Duodenal mucosa (tissue), 2 donors: ENCODE measurements at regions not wholly inside any gene's neighbourhood (a gene's known extent, or its start where the extent isn't known, plus 50 kb on each side); places are given as distances from the start of the nearest gene placed in this dataset.

Experiments used
- H3K27ac ChIP-seq: one replicate; pipeline ENCODE4 v1.7.0; 2013; ENCODE audit warnings: low read depth, low read length
- H3K27me3 ChIP-seq, 2 donors: one replicate each; pipeline ENCODE4 v1.7.0; 2013; ENCODE audit warnings: low read length in 2 of 2, control low read depth in 1 of 2; ENCODE audit not compliant: insufficient read depth in 2 of 2, control insufficient read depth in 1 of 2
- H3K36me3 ChIP-seq, 2 donors: one replicate each; pipeline ENCODE4 v1.7.0; 2013; ENCODE audit warnings: low read length in 2 of 2, control low read depth in 1 of 2; ENCODE audit not compliant: insufficient read depth in 2 of 2, control insufficient read depth in 1 of 2
- H3K4me1 ChIP-seq, 2 donors: one replicate each; pipeline ENCODE4 v1.7.0; 2013; ENCODE audit warnings: low read length in 2 of 2, control low read depth in 1 of 2; ENCODE audit not compliant: insufficient read depth in 2 of 2, control insufficient read depth in 1 of 2
- H3K4me3 ChIP-seq, 2 donors: one replicate each; pipeline ENCODE4 v1.7.0; 2013; ENCODE audit warnings: low read length in 2 of 2, low read depth in 1 of 2
- H3K9ac ChIP-seq, 2 donors: one replicate each; pipeline ENCODE4 v1.7.0; 2013; ENCODE audit warnings: low read length in 2 of 2, low read depth in 1 of 2
- H3K9me3 ChIP-seq, 2 donors: one replicate each; pipeline ENCODE4 v1.7.0; 2013; ENCODE audit warnings: low read length in 2 of 2, control low read depth in 1 of 2; ENCODE audit not compliant: control insufficient read depth in 1 of 2

- H3K9me3 ChIP-seq, result no peaks in the 10 kb centered on the region
- no peak overlapping the region for H3K4me3 ChIP-seq
- no peak overlapping the region for H3K27ac ChIP-seq
- H3K4me1 ChIP-seq, result no peaks in the 10 kb centered on the region
- H3K27me3 ChIP-seq, result no peaks in the 10 kb centered on the region
- H3K9ac ChIP-seq, result no peak overlapping the region
- no peaks in the 10 kb centered on the region for H3K36me3 ChIP-seq
Measured at GRCh38 chr11:95495706-95496105, 264.7 kb upstream of the SESN3 start.

DNA sequence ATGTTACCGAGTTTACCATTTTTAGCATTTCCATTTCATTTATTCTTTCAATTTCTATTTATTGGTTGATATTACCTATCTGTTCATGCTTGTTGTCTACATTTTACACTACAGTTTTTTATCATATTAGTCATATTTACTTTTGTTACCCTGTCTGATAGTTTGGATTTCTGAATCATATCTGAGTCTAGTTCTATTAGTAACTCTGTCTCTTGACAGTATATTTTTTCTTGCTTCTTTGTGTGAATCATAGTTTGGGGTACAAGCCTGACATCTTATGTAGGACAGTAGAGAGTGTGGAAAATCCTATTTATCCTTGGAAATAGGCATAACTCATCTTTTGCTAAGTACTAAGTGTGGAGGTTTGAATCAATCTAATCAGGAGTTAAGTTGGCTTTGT lies 263.9 kb upstream of the SESN3 start:
- Histone ChIP-seq H3K27me3 (no peaks in the 10 kb centered on the region), H3K4me3 (no peak overlapping the region), H3K27ac (no peak overlapping the region), H3K36me3 (no peaks in the 10 kb centered on the region), H3K4me1 (no peaks in the 10 kb centered on the region), H3K9me3 (peaks cover 0 to 3% of the 10 kb centered on the region in 2 donors), H3K9ac (no peak overlapping the region)

GRCh38 chr11:95494167-95494566 lies 263.2 kb upstream of the SESN3 start:
- Histone ChIP-seq H3K36me3 (no peaks in the 10 kb centered on the region), H3K4me1 (no peaks in the 10 kb centered on the region), H3K4me3 (no peak overlapping the region), H3K9ac (no peak overlapping the region), H3K27ac (no peak overlapping the region), H3K27me3 (no peaks in the 10 kb centered on the region), H3K9me3 (peaks cover 0 to 3% of the 10 kb centered on the region in 2 donors)

- no peak overlapping the region for H3K27ac ChIP-seq
- peaks cover 0 to 3% of the 10 kb centered on the region in 2 donors for H3K9me3 ChIP-seq
- no peak overlapping the region for H3K4me3 ChIP-seq
- no peaks in the 10 kb centered on the region for H3K4me1 ChIP-seq
- no peaks in the 10 kb centered on the region for H3K27me3 ChIP-seq
- H3K9ac ChIP-seq, result no peak overlapping the region
- H3K36me3 ChIP-seq, result no peaks in the 10 kb centered on the region
Measured at GRCh38 chr11:95490625-95491024, 259.6 kb upstream of the SESN3 start.

DNA sequence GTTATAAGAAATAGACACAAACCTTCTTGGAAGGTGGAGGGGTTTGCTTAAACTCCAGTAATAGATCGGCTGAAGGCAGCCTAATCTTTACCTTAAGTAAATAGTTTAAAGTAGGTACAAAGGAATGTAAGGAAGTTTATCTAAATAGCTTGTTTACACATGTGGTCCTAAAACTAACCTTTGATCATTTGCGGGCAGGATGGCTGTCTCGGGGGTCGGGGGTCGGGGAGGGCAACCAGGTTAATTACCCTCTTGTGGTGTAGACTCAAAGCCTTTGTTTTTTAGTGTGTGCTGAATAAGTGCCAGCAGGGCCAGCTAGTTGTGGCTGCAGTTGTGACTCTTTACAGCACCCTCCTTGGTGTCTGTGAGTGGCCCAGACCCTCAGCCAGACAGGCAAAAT lies 256.9 kb upstream of the SESN3 start:
- no peaks in the 10 kb centered on the region for H3K36me3 ChIP-seq
- H3K9me3 ChIP-seq, result peaks cover 0 to 3% of the 10 kb centered on the region in 2 donors
- no peaks in the 10 kb centered on the region for H3K4me1 ChIP-seq
- no peaks in the 10 kb centered on the region for H3K27me3 ChIP-seq
- no peak overlapping the region for H3K27ac ChIP-seq
- no peak overlapping the region for H3K4me3 ChIP-seq
- H3K9ac ChIP-seq, result no peak overlapping the region

DNA sequence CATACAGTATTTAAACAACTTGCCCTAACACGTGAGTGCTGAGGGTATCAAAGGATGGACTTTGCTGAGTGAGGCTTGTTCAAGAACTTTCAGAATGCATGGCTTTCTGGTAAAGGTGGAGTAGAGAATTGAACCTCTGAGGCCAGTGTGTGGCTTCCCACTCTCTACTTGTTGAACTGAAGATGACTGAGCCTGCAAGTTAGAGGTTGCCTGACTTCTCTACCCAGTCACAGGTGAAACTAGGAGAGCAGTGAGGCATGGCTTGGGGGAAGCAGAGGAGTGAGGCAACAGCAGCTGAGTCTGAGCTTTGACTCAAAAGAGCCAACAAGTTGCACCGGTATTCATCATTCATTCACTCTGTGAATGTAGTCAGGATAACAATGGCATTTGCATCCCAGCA lies 256.4 kb upstream of the SESN3 start:
- H3K9ac ChIP-seq, result no peak overlapping the region
- H3K27me3 ChIP-seq, result no peaks in the 10 kb centered on the region
- H3K9me3 ChIP-seq, result peaks cover 0 to 3% of the 10 kb centered on the region in 2 donors
- no peaks in the 10 kb centered on the region for H3K4me1 ChIP-seq
- no peak overlapping the region for H3K27ac ChIP-seq
- no peak overlapping the region for H3K4me3 ChIP-seq
- no peaks in the 10 kb centered on the region for H3K36me3 ChIP-seq

DNA sequence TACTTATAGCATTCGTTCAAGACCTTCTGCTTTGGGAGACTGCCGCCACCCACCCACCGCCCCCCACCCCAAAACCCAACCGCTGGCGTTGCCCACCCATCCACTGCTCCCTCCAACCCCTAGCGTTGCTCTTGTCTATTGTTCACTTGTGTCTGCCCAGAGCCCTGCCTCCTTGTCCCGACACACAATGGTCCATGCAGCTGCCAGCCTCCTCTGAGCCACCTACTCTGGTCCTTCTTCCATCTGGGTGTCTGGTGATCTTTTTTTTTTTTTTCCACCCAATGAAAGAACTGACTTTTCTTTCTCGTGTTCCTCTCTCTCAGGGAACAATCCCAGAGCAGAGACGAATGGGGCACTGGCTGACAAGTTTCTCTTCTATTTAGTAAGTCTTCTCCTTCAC lies 256.0 kb upstream of the SESN3 start:
- Histone ChIP-seq H3K9ac (no peak overlapping the region), H3K36me3 (no peaks in the 10 kb centered on the region), H3K27ac (no peak overlapping the region), H3K27me3 (no peaks in the 10 kb centered on the region), H3K9me3 (peaks cover 0 to 3% of the 10 kb centered on the region in 2 donors), H3K4me1 (no peaks in the 10 kb centered on the region), H3K4me3 (no peak overlapping the region)

GRCh38 chr11:95486466-95486865 lies 255.5 kb upstream of the SESN3 start:
- Histone ChIP-seq H3K27ac (no peak overlapping the region), H3K4me3 (no peak overlapping the region), H3K27me3 (no peaks in the 10 kb centered on the region), H3K4me1 (no peaks in the 10 kb centered on the region), H3K9me3 (peaks cover 0 to 3% of the 10 kb centered on the region in 2 donors), H3K36me3 (no peaks in the 10 kb centered on the region), H3K9ac (no peak overlapping the region)

GRCh38 chr11:95485115-95485900 lies 254.3 kb upstream of the SESN3 start:
- no peaks in the 10 kb centered on the region for H3K36me3 ChIP-seq
- H3K27ac ChIP-seq, result no peak overlapping the region
- no peaks in the 10 kb centered on the region for H3K9me3 ChIP-seq
- H3K4me3 ChIP-seq, result no peak overlapping the region
- H3K27me3 ChIP-seq, result no peaks in the 10 kb centered on the region
- no peak overlapping the region for H3K9ac ChIP-seq
- no peaks in the 10 kb centered on the region for H3K4me1 ChIP-seq

- H3K27ac ChIP-seq, result no peak overlapping the region
- no peak overlapping the region for H3K9ac ChIP-seq
- no peak overlapping the region for H3K4me3 ChIP-seq
- H3K4me1 ChIP-seq, result no peaks in the 10 kb centered on the region
- no peaks in the 10 kb centered on the region for H3K27me3 ChIP-seq
- no peaks in the 10 kb centered on the region for H3K36me3 ChIP-seq
- no peaks in the 10 kb centered on the region for H3K9me3 ChIP-seq
Measured at GRCh38 chr11:95483339-95483738, 252.3 kb upstream of the SESN3 start.
